ENCODE measurements at regions not wholly inside any gene's neighbourhood (a gene's known extent, or its start where the extent isn't known, plus 50 kb on each side); places are given as distances from the start of the nearest gene placed in this dataset.

DNA sequence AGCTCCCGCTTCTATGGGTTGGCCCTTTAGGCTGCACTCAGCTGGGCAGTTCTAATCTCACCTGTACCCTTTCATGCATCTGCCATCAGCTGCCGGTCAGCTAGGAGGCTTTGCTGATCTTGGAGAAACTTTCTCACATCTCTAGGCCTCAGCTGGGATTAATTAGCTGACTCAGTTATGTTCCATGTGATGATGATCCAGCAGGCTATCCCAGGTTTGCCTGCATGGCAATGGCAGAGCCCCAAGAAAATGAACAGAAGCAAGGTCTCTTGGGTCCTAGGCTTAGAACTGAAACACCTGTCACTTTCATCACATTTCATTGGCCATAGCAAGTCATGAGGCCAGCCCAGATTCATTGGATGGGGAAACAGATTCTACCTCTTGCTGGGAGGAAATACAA, 304.6 kb upstream of the TBC1D5 start:
- TF ChIP-seq, protein P1, sequence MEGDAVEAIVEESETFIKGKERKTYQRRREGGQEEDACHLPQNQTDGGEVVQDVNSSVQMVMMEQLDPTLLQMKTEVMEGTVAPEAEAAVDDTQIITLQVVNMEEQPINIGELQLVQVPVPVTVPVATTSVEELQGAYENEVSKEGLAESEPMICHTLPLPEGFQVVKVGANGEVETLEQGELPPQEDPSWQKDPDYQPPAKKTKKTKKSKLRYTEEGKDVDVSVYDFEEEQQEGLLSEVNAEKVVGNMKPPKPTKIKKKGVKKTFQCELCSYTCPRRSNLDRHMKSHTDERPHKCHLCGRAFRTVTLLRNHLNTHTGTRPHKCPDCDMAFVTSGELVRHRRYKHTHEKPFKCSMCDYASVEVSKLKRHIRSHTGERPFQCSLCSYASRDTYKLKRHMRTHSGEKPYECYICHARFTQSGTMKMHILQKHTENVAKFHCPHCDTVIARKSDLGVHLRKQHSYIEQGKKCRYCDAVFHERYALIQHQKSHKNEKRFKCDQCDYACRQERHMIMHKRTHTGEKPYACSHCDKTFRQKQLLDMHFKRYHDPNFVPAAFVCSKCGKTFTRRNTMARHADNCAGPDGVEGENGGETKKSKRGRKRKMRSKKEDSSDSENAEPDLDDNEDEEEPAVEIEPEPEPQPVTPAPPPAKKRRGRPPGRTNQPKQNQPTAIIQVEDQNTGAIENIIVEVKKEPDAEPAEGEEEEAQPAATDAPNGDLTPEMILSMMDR (IDR thresholded peaks at IDR 0.05) = no peak
- TF ChIP-seq POLR2A (IDR thresholded peaks at IDR 0.05) = no peak
